Loucy (cell line): ENCODE measurements at regions not wholly inside any gene's neighbourhood (a gene's known extent, or its start where the extent isn't known, plus 50 kb on each side); places are given as distances from the start of the nearest gene placed in this dataset.

Experiments
- H2AFZ ChIP-seq: fragments of 200-600 bp; sonication (generic); 2 replicates; pipeline ENCODE4 v1.6.0; 2016; ENCODE audit warnings: antibody characterized with exemption, mild to moderate bottlenecking, low read length, moderate library complexity
- H3F3A ChIP-seq: fragments of 200-600 bp; 2 replicates; pipeline ENCODE4 v1.6.0; 2016; ENCODE audit warnings: antibody characterized with exemption, low read depth, mild to moderate bottlenecking
- H3K27me3 ChIP-seq: fragments of 200-600 bp; sonication (generic); 2 replicates; pipeline ENCODE4 v1.6.1; 2014; ENCODE audit warnings: low read length, mild to moderate bottlenecking; ENCODE audit not compliant: insufficient read depth, poor library complexity, severe bottlenecking
- H3K36me3 ChIP-seq: fragments of 200-600 bp; sonication (generic); 2 replicates; pipeline ENCODE4 v1.6.1; 2016; ENCODE audit warnings: low read length; ENCODE audit not compliant: insufficient read depth
- H3K4me1 ChIP-seq: fragments of 200-600 bp; sonication (generic); 2 replicates; pipeline ENCODE4 v1.5.1; 2014; ENCODE audit warnings: low read length, mild to moderate bottlenecking; ENCODE audit not compliant: insufficient read depth, poor library complexity, severe bottlenecking
- H3K4me2 ChIP-seq: fragments of 200-600 bp; sonication (generic); 2 replicates; pipeline ENCODE4 v1.6.0; 2014; ENCODE audit warnings: antibody characterized with exemption, low read length, low read depth, mild to moderate bottlenecking; ENCODE audit not compliant: poor library complexity, severe bottlenecking
- H3K4me3 ChIP-seq: fragments of 200-600 bp; sonication (generic); 2 replicates; pipeline ENCODE4 v1.5.1; 2014; ENCODE audit warnings: low read length, mild to moderate bottlenecking, mixed read lengths; ENCODE audit not compliant: poor library complexity, severe bottlenecking
- H3K79me2 ChIP-seq: fragments of 200-600 bp; sonication (generic); 2 replicates; pipeline ENCODE4 v1.6.1; 2014; ENCODE audit warnings: low read length; ENCODE audit not compliant: insufficient read depth
- H3K9ac ChIP-seq: fragments of 200-600 bp; sonication (generic); 2 replicates; pipeline ENCODE4 v1.6.0; 2014; ENCODE audit warnings: mild to moderate bottlenecking, low read depth, low read length, moderate library complexity; ENCODE audit not compliant: poor library complexity, severe bottlenecking
- H3K9me2 ChIP-seq: fragments of 200-600 bp; sonication (generic); replicated peaks from 2 replicates; pipeline ENCODE4 v1.6.1; 2016; ENCODE audit warnings: low read depth, low read length, mixed read lengths
- H3K9me3 ChIP-seq: fragments of 200-600 bp; sonication (generic); 2 replicates; pipeline ENCODE4 v1.6.1; 2014; ENCODE audit warnings: mild to moderate bottlenecking, antibody characterized with exemption, low read length, low read depth; ENCODE audit not compliant: insufficient read depth
- H4K20me1 ChIP-seq: fragments of 200-600 bp; sonication (generic); 2 replicates; pipeline ENCODE4 v1.6.0; 2014; ENCODE audit warnings: antibody characterized with exemption, low read length, mild to moderate bottlenecking; ENCODE audit not compliant: insufficient read depth, poor library complexity, severe bottlenecking
- CTCF ChIP-seq: fragments of 200-600 bp; sonication (generic); conservative IDR thresholded peaks from 2 replicates; pipeline ENCODE4 v1.5.1; 2014; ENCODE audit warnings: mild to moderate bottlenecking, antibody characterized with exemption, low read length
- EZH2phosphoT487 ChIP-seq: fragments of 200-600 bp; IDR thresholded peaks from 2 replicates; pipeline ENCODE4 v1.6.1; 2018; ENCODE audit warnings: antibody characterized with exemption, mild to moderate bottlenecking, moderate library complexity, borderline replicate concordance

GRCh38 chr6:90872981-90873380, 286.1 kb upstream of the MAP3K7 start:
- Histone ChIP-seq H3K79me2 (no peaks in the 10 kb centered on the region), H3K9me2 (no peaks in the 10 kb centered on the region), H3F3A (no peaks in the 10 kb centered on the region), H3K4me2 (no peak overlapping the region), H3K9me3 (no peaks in the 10 kb centered on the region), H3K4me1 (no peaks in the 10 kb centered on the region), H3K27me3 (no peaks in the 10 kb centered on the region), H3K4me3 (no peak overlapping the region), H3K36me3 (no peaks in the 10 kb centered on the region), H3K9ac (no peak overlapping the region), H2AFZ (no peak overlapping the region), H4K20me1 (no peaks in the 10 kb centered on the region)
- TF ChIP-seq EZH2phosphoT487: no peak
- TF ChIP-seq CTCF: no peak

GRCh38 chr6:90870561-90870960, 283.7 kb upstream of the MAP3K7 start:
- Histone ChIP-seq H3F3A (no peaks in the 10 kb centered on the region), H4K20me1 (no peaks in the 10 kb centered on the region), H2AFZ (no peak overlapping the region), H3K27me3 (no peaks in the 10 kb centered on the region), H3K9ac (no peak overlapping the region), H3K4me2 (no peak overlapping the region), H3K4me3 (no peak overlapping the region), H3K9me3 (no peaks in the 10 kb centered on the region), H3K79me2 (no peaks in the 10 kb centered on the region), H3K36me3 (no peaks in the 10 kb centered on the region), H3K4me1 (no peaks in the 10 kb centered on the region), H3K9me2 (no peaks in the 10 kb centered on the region)
- TF ChIP-seq CTCF: no peak
- no peak for TF ChIP-seq EZH2phosphoT487

- H3K4me1 ChIP-seq: no peaks in the 10 kb centered on the region
- H3K4me3 ChIP-seq: no peak overlapping the region
- H3K9me3 ChIP-seq: no peaks in the 10 kb centered on the region
- TF ChIP-seq CTCF (no peak), EZH2phosphoT487 (no peak)
- H3K36me3 ChIP-seq: no peaks in the 10 kb centered on the region
- no peak overlapping the region for H3K4me2 ChIP-seq
- no peaks in the 10 kb centered on the region for H3K9me2 ChIP-seq
- no peaks in the 10 kb centered on the region for H4K20me1 ChIP-seq
- no peak overlapping the region for H3K9ac ChIP-seq
- H3F3A ChIP-seq: no peaks in the 10 kb centered on the region
- H3K79me2 ChIP-seq: no peaks in the 10 kb centered on the region
- no peak overlapping the region for H2AFZ ChIP-seq
- H3K27me3 ChIP-seq: no peaks in the 10 kb centered on the region
Observed at GRCh38 chr6:90868656-90869055, 281.8 kb upstream of the MAP3K7 start.
